PFSK-1 (cell line): ENCODE measurements at regions not wholly inside any gene's neighbourhood (a gene's known extent, or its start where the extent isn't known, plus 50 kb on each side); places are given as distances from the start of the nearest gene placed in this dataset.

Source experiments
- FOXP2 ChIP-seq: optimal IDR thresholded peaks from 2 replicates; pipeline ENCODE3; 2011; ENCODE audit warnings: borderline replicate concordance, control low read depth, inconsistent platforms; ENCODE audit not compliant: insufficient read depth; ENCODE audit errors: extremely low read length, extremely low read depth
- POLR2AphosphoS5 ChIP-seq: IDR thresholded peaks from 2 replicates; pipeline ENCODE4 v1.6.1; 2012; ENCODE audit warnings: low read depth, mild to moderate bottlenecking, control low read depth, low read length, moderate library complexity
- REST ChIP-seq, 2 experiments: IDR thresholded peaks; 2 replicates each; pipeline versions ENCODE4 v1.6.1 to v1.8.0; 2011 to 2012; ENCODE audit warnings: low read depth in 2 of 2, low read length in 2 of 2, control low read depth in 1 of 2, inconsistent platforms in 1 of 2, mild to moderate bottlenecking in 1 of 2, moderate library complexity in 1 of 2; ENCODE audit not compliant: insufficient read depth in 1 of 2
- SIN3A ChIP-seq: IDR thresholded peaks from 2 replicates; pipeline ENCODE4 v1.6.1; 2012; ENCODE audit warnings: mild to moderate bottlenecking, low read length, moderate library complexity, borderline replicate concordance; ENCODE audit not compliant: insufficient read depth
- TAF1 ChIP-seq: IDR thresholded peaks from 2 replicates; pipeline ENCODE4 v1.6.1; 2012; ENCODE audit warnings: low read length, control low read depth, borderline replicate concordance; ENCODE audit not compliant: insufficient read depth

DNA sequence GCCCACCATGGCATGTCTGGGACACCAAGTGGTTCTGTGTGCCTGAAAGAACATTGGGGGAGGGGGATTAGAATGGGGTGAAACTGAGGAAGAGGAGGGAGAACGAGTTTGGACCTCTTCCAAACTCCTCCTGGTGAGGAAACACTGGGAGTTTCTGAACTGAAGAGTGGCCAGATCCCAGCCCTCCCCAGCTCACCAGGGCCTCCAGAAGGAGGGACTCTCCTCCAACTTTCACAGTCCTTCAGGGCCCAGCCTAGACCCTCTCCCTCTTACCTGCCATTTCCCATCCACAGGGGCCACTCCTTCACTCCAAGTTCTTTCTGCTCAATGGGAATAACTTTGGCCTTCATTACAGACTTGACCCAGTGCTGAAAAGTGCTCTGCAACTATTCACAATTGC is 132.0 kb upstream of the FOXK1 start:
- TF ChIP-seq SIN3A (no peak), FOXP2 (no peak)

DNA sequence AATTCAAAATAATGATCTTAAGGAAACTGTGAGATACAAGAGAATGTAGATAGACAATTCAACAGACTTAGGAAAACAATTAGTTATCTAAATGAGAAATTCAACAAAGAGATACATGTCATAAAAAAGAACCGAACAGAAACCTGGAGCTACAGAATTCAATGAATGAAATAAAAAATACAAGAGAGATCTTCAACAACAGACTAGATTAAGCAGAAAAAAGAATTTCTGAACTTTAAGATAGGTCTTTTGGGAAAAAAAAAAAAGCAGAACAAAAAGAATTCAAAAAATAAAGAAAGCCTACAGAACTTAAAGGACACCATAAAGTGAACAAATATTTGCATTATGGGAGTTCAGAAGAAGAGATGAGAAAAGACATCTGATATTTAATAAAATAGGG is 129.1 kb upstream of the FOXK1 start:
- no peak for TF ChIP-seq REST (IDR thresholded peaks at IDR 0.05; ENCODE audit: insufficient read depth in 1 of 2, low read depth in 2 of 2, low read length in 2 of 2)
- no peak for TF ChIP-seq TAF1
- no peak for TF ChIP-seq FOXP2
- TF ChIP-seq POLR2AphosphoS5: no peak
- TF ChIP-seq SIN3A: no peak

- TF ChIP-seq POLR2AphosphoS5: no peak
- no peak for TF ChIP-seq TAF1
- no peak for TF ChIP-seq SIN3A
- TF ChIP-seq FOXP2: no peak
- no peak for TF ChIP-seq REST (IDR thresholded peaks at IDR 0.05; ENCODE audit: insufficient read depth in 1 of 2, low read depth in 2 of 2, low read length in 2 of 2)
Observed at GRCh38 chr7:4556868-4557793, 125.0 kb upstream of the FOXK1 start.

DNA sequence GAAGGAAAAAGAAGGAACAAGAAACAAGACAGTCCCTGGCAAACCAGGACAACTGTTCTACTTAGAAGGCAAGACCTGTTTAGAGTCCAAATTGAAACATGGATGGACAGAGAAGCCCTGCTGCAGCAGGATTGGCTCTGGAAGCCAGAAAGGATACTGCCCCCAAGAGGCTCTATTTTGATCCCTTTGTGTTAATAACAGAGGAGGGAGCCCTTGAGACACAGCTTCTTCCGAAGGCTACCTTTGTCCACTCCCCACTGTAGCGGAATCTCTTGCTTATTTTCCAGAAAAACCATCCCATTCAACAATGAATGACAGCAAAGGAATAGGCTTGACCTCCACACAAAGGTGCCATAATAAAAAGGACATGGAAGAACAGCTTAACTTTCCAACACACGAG is 120.3 kb upstream of the FOXK1 start:
- TF ChIP-seq SIN3A (no peak), FOXP2 (no peak), TAF1 (no peak), REST (IDR thresholded peaks at IDR 0.05; ENCODE audit: insufficient read depth in 1 of 2, low read depth in 2 of 2, low read length in 2 of 2) (no peak), POLR2AphosphoS5 (no peak)

DNA sequence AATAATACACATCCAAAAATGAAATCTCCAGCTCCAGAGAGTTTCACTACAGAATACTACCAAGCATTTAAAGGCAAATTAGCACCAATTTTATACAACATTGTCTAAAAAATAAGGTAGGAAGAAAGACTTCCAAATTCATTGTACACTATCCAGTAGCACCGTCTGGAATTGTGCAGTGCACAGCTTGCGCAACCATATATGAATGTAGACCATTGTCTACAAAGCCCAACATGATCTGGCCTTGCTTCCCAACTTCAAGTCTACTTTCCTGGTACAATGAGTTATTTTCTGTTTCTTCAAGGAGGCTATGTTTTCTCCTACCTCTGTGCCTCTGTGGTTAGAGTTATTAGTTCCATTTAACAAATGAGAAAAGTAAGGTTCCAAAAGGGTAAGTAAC is 115.4 kb upstream of the FOXK1 start:
- TF ChIP-seq POLR2AphosphoS5: no peak
- no peak for TF ChIP-seq TAF1
- TF ChIP-seq REST (IDR thresholded peaks at IDR 0.05; ENCODE audit: insufficient read depth in 1 of 2, low read depth in 2 of 2, low read length in 2 of 2): no peak
- no peak for TF ChIP-seq SIN3A
- TF ChIP-seq FOXP2: no peak
